ENCODE measurements at regions not wholly inside any gene's neighbourhood (a gene's known extent, or its start where the extent isn't known, plus 50 kb on each side); places are given as distances from the start of the nearest gene placed in this dataset.

- TF ChIP-seq CTCF (IDR thresholded peaks at IDR 0.05) (no peak), POLR2A (IDR thresholded peaks at IDR 0.05) (no peak)
Observed at GRCh38 chr15:70289191-70289955, 191.7 kb upstream of the TLE3 start.
